ENCODE measurements at regions not wholly inside any gene's neighbourhood (a gene's known extent, or its start where the extent isn't known, plus 50 kb on each side); places are given as distances from the start of the nearest gene placed in this dataset.

- Histone ChIP-seq H3K4me3 (no peak overlapping the region), H3F3A (replicated peaks; ENCODE audit: low read depth) (no peaks in the 10 kb centered on the region), H3K79me2 (replicated peaks; ENCODE audit: insufficient read depth) (no peaks in the 10 kb centered on the region), H3K36me3 (ENCODE audit: insufficient read depth) (no peaks in the 10 kb centered on the region), H3K9me2 (ENCODE audit: insufficient read depth) (no peaks in the 10 kb centered on the region), H3K4me2 (no peak overlapping the region), H3K27me3 (ENCODE audit: insufficient read depth) (no peaks in the 10 kb centered on the region), H4K20me1 (replicated peaks; ENCODE audit: insufficient read depth) (0 out of 2 replicates have a peak, but pooled peaks cover 2% of the 10 kb centered on the region), H3K27ac (ENCODE audit: low read depth) (no peak overlapping the region), H2AFZ (no peak overlapping the region), H3K4me1 (ENCODE audit: insufficient read depth) (no peaks in the 10 kb centered on the region)
- no peaks in the 10 kb centered on the region for H3K36me3 Mint-ChIP-seq (ENCODE audit: low read depth)
- ATAC-seq = no peak
- DNase-seq (ENCODE audit: low spot score) = no peak
- peaks cover 2% of the 10 kb centered on the region for H3K27me3 Mint-ChIP-seq (ENCODE audit: insufficient read depth, low read depth, poor library complexity)
- no peak overlapping the region for H3K27ac Mint-ChIP-seq
- H3K4me3 Mint-ChIP-seq = no peak overlapping the region
- H3K4me1 Mint-ChIP-seq = no peaks in the 10 kb centered on the region
- TF ChIP-seq POLR2AphosphoS5 (IDR thresholded peaks at IDR 0.05; ENCODE audit: low read depth) = no peak
- no peak for TF ChIP-seq CTCF (conservative IDR thresholded peaks at IDR 0.05; ENCODE audit: low read depth in 2 of 2)
- TF ChIP-seq ZNF462 (CRISPR knock-in tag; IDR thresholded peaks at IDR 0.05) = no peak
- TF ChIP-seq ZNF114 (CRISPR knock-in tag; IDR thresholded peaks at IDR 0.05) = no peak
- TF ChIP-seq NANOG (IDR thresholded peaks at IDR 0.05; ENCODE audit: borderline replicate concordance) = no peak
- no peak for TF ChIP-seq ETS1 (IDR thresholded peaks at IDR 0.05)
- no peaks in the 10 kb centered on the region for H3K9me3 Mint-ChIP-seq
These were observed 1852.1 kb upstream of the PIK3C3 start for GRCh38 chr18:40102903-40103302.

All from GM23338 (cell line).